ENCODE measurements at regions not wholly inside any gene's neighbourhood (a gene's known extent, or its start where the extent isn't known, plus 50 kb on each side); places are given as distances from the start of the nearest gene placed in this dataset.
A peak's percentile ranks its signal among the peaks of the same experiment; 100 is the strongest.

GRCh38 chr2:236956641-236957040 is 129.0 kb upstream of the COPS8 start:
- DNase-seq: no peak

- no peak for DNase-seq
These were observed 126.7 kb upstream of the COPS8 start for GRCh38 chr2:236959036-236959435.

GRCh38 chr2:236959876-236960275 is 125.8 kb upstream of the COPS8 start:
- no peak for DNase-seq

- no peak for DNase-seq
These were observed 125.2 kb upstream of the COPS8 start for GRCh38 chr2:236960531-236960930.

- DNase-seq: no peak
These were observed 122.9 kb upstream of the COPS8 start for GRCh38 chr2:236962816-236963215.

- DNase-seq: no peak
These were observed 122.0 kb upstream of the COPS8 start for GRCh38 chr2:236963631-236964182.

- DNase-seq: no peak
These were observed 121.4 kb upstream of the COPS8 start for GRCh38 chr2:236964291-236964690.

GRCh38 chr2:236965021-236965840 is 120.5 kb upstream of the COPS8 start:
- no peak for DNase-seq

GRCh38 chr2:236965841-236966096 is 119.9 kb upstream of the COPS8 start:
- no peak for DNase-seq

GRCh38 chr2:236967499-236967783 is 118.2 kb upstream of the COPS8 start:
- DNase-seq: no peak

GRCh38 chr2:236968101-236968879 is 117.4 kb upstream of the COPS8 start:
- DNase-seq: no peak

- no peak for DNase-seq
These were observed 116.7 kb upstream of the COPS8 start for GRCh38 chr2:236968880-236969534.

GRCh38 chr2:236969767-236970655 is 115.7 kb upstream of the COPS8 start:
- peak in 2 of 4 experiments; percentile 26 to 28 for DNase-seq

GRCh38 chr2:236970656-236971010 is 115.1 kb upstream of the COPS8 start:
- DNase-seq: no peak

- peak; percentile 85 to 92 (median 90) for DNase-seq
These were observed 114.4 kb upstream of the COPS8 start for GRCh38 chr2:236971131-236971821.

GRCh38 chr2:236971919-236972381 is 113.7 kb upstream of the COPS8 start:
- DNase-seq: no peak

- DNase-seq: peak; percentile 48 to 81 (median 70)
These were observed 113.0 kb upstream of the COPS8 start for GRCh38 chr2:236972491-236973342.

GRCh38 chr2:236973343-236973980 is 112.2 kb upstream of the COPS8 start:
- no peak for DNase-seq

- DNase-seq: peak in 3 of 4 experiments; percentile 8 to 56 (median 46)
These were observed 111.5 kb upstream of the COPS8 start for GRCh38 chr2:236974148-236974547.

- no peak for DNase-seq
These were observed 110.9 kb upstream of the COPS8 start for GRCh38 chr2:236974752-236975151.
